GM18508 (cell line): ENCODE measurements at regions not wholly inside any gene's neighbourhood (a gene's known extent, or its start where the extent isn't known, plus 50 kb on each side); places are given as distances from the start of the nearest gene placed in this dataset.

ENCODE experiments used
- ATAC-seq: cut with Tn5 transposase; IDR thresholded peaks from one replicate; pipeline ENCODE4 v1.9.1; 2021; ENCODE audit warnings: moderate number of reproducible peaks; ENCODE audit not compliant: insufficient read depth, unreplicated experiment

DNA sequence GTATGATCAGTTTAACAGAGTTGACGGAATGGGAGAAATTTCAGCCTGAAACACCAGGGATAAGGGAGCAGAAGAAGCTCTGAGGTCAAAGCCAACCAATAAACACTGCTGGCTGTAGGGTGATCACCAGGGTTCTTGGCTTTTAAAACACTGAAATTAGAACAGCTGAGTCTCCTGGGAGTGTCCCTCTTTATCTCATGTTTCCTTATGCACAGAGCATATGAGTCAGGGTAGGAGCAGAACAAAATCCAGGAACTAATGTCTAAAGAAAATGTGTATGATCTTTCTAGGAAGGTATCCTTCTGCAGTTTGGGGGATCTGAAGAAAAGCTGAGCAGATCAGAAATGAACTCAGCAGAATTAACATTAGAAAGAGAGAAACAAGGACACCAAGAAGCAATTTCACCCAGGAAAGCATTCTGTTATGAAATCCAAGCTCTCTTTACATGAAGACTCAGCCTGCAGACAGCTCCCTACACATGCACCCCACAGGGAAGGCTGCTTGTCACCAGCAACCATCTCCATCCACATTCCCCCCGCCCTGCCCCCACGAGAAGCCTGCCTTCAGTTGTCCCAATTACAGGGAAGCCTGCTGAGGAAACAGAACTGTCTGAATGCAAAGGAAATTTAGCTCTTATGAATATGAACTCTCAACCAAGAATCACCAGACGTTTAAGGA lies 469.7 kb downstream of the PDCD6IP start:
- no peak for ATAC-seq

DNA sequence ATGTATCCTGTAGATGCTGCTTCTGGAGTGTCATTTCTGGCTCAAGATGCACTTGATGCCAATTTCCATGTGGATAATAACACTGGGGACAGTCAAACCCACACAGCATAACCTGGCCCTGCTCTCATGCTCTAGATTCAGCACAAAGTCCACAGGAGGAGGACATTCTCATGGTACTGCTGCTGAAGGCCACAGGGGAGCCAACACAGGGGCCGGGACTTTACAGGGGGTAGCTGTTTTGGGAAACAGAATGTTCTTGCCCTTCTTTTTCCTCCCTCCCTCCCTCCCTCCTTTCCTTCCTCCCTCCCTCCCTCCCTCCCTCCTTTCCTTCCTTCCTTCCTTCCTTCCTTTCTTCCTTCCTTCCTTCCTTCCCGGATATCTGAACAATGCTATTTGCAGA lies 477.4 kb downstream of the PDCD6IP start:
- ATAC-seq = no peak

DNA sequence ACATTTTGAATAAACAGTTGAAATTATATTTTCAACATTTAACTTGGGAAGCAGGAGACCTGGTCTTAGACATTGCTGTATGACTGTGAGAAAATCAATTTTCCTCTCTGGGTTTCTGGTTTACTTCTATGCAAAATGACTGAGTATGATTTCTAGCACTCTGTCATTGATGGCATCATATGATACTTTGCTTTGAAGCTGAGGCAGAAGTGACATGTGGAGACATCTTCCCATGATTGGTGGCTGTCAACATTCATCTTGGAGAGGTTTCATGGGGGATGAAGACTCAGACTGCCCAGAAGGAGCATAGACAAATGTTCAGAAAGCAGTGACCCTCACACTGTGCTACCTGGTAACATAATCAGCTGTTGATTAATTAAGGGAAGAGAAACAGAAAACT lies 477.9 kb downstream of the PDCD6IP start:
- ATAC-seq = no peak

DNA sequence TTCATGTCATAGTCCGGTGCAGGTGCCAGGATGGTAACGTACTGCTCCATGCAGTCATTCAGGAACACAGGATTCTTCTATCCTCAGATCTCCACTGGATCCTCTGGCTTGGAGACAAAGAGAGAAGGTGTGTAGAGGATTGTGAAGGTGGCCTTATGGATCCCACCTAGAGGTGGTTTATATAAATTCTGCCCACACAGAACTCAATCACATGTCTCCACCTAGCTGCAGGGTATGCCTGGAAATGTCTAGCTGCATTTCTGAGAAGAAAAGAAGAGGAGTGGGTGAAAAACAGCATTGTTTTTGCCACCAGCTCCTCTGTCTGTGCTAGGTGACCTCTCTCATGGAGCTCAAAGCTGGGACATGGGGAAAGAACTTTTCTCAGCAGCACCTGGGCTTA lies 478.7 kb downstream of the PDCD6IP start:
- ATAC-seq = no peak

DNA sequence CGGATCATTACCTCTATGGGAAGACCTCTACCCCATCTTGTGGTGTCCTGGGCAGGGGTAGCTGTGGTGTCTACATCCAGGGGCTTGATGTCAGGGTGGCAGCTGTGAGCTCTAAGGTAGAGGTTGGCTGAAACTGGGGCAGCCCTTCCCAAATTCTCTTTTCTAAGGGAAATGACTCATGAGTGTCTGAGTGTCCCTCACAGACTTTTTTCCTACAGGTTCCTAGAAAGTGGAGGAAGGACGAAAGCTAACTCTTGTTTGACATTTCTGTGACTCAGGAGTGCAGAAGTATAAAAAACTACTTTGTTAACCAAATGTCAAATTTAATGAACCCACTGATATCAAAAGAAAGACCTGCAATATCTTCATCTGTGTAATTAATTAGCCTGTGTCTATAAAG lies 481.5 kb downstream of the PDCD6IP start:
- ATAC-seq = no peak

DNA sequence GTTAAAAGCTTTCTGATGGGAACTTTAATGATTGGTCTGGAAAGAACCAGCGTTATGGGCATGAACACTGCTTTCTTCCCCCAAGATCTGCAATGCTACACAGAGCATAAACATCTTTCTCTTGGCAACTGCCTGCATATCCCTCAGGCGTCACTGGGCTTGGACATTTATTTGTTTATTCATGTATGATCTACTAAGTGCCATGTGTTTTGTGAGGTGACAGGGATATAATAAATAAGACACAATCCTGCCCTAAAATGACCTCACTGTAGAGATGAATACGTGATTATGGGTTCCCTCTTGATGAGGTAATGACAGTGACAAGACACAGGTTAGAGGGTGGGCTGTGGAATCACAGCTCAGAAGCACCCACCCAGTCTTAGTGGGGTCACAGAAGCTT lies 485.3 kb downstream of the PDCD6IP start:
- no peak for ATAC-seq

DNA sequence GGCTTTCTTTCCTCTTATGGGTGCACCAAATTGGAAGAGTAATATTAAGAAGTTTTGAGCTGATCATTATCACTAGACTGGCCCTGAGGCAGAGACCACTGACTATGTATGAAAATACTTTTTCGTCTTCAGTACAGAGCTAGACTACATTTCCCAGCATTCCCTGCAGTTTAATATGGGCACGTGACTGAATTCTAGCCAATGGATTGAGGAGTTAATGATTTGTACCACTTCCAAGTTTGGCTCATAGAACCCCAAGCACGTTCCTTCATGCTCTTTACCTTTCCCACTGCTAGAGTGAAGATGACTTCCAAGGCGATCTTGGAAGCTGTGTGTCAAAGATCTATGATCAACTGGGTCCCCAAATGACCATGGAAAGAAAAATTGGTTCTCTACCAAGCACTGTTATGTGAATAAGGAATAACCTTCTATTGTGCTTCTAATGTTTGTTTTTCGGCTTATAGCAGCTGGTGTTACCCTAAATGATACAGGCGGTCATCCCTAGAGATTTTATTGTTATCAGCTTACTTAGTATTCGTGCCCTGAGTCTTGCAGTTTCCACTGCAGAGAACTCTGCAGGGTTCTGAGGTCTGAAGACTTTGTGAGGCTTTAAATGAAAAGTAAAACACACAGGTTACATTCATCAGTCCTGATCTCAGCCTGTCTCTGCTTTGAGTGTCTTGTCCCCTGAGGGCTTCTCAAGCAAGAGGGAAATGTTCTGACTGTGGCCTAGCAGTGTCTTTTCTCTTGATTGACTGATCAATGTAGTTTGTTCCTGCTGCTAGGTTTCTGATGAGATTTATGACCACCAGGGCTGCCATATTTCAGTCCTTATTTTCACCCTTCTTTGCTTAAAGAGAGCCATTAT lies 486.8 kb downstream of the PDCD6IP start:
- no peak for ATAC-seq

DNA sequence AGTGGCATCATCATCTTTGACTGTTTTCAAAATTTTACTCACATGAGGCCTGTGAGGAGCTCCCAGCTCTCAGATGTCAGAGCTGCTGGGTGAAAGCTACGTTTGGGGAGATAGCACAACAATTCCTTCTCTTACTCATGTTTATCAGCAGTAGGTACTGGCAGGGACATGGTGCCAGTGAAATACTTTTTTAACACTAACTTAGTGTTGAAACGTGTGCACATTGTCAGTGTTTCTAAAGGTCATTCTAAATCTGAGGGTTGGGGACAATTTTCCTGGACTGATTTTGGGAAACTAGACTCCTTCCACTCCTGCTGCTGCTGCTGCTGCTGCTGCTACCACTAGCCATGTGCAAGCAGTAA lies 487.4 kb downstream of the PDCD6IP start:
- ATAC-seq = no peak

DNA sequence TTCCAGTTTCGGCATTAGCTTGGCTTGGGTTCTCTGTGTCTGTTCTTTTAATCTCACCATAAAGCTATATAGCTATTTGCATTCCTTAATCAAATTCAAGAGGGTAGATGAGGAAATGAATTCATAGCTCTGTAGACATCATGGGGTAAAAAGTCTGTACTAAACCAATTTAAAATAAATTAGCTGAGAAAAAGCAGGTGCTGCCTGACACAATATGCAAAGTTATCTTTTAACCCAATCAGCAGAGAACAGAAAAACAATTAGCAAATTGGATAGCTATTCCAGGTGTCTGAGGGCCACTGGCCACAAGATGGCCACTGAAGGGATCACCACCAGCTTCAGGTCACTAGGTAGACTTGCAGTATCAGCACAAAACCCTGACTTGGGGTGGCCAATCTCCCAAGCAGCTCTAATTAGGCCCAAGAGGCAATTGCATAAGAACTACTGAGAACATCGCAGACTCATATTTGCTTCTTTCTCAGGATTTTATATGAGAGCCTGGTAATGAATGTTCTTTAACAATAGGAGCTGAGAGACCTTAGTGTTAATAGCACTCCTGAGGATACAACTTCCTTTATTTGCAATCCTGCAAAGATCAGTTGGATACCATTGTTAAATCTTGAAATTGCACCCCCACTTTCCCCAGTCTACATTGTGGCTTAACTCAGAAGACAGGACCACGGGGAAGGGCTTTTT lies 494.3 kb downstream of the PDCD6IP start:
- ATAC-seq = no peak

DNA sequence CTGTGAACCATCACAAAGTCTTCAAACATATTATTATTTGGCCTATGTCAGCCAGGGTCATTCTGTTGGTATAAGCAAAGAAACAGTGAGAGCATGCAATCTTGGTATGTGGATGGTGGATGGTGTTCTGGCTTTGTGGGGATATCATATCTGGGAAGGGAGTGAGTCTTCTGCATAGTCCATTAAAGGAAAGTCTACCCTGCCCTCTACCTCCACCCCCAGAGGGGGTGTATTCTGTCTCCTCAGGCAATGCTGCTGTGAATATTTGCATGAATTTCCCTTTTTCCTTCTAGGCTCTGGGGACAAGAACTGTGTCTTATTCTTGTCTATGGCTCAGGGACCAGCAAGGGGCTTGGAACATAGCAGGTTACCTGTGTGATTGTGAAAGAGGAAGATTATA lies 495.8 kb downstream of the PDCD6IP start:
- ATAC-seq = no peak

DNA sequence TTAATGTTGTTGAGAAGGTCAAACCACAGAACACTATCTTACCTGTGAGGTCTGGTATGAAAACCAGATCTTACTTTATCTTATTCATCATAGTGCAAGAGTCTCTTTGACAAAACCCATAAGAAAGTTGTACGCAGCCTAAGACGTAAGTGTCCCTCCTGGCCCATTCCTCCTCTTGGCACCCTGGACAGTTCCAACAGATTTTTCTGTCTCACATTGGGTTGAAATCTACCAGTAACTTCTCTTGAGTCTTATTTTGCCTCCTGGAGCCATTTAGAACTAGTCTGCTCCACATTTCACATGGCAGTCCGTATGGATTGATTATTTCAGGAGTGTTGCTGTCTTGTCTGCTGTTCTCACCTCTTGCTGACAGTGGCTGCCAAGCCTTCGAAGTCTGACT lies 498.4 kb downstream of the PDCD6IP start:
- ATAC-seq = no peak

DNA sequence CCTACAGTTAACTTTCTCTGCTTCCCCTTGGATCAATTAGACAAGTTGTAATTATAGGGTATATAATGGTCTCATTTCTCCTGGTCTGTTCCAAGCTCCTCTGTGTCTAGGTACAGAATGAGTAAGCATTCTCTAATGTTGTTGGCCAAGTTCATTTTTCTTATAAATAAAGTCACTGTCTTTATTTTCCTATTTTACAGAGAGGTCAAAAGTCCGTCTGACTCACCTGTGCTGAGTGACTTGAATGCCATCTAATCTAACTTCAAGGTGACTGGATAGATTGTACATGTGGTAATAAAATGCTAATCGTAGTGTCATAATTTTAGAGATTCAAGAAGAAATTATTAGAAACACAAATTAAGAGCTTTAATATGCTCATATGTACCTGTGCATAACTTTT lies 500.2 kb downstream of the PDCD6IP start:
- no peak for ATAC-seq

DNA sequence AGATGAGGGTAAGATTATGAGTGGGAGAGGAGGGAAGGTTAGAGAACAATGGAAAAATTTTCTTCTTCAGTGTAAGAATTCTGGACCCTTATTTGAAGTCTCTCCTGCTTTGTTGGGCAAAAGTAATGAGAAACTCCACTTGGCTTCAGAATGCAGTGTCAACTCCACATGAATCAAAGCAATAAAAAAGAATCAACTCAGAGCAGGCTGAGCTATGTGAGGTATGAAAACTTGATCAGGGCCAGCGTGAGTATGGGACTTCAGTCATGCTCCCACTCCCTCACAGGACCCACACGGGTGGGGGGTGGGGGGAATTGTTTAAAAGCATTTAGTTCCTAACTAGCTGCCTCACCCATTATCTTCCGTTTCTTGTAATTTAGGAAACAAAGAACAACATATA lies 502.2 kb downstream of the PDCD6IP start:
- ATAC-seq = no peak

DNA sequence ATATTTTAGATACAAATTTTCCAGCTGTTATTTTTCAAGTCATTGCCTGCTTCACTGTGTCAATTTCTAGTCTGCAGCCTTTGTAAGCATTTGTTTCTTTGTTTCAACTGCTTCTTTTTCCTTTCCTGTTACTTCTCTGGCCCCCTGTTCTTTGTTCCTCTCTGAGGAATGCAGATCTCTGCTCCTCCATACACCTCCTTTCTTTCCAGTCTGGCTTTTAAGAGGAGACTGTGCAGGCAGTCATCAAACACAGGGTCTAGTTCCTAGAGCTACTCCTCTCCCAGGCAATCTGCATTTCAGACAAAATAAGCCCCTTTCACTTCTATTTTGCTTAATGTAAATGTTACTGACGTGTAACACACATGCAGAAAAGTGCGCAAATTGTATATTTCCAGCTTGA lies 502.9 kb downstream of the PDCD6IP start:
- ATAC-seq = no peak

DNA sequence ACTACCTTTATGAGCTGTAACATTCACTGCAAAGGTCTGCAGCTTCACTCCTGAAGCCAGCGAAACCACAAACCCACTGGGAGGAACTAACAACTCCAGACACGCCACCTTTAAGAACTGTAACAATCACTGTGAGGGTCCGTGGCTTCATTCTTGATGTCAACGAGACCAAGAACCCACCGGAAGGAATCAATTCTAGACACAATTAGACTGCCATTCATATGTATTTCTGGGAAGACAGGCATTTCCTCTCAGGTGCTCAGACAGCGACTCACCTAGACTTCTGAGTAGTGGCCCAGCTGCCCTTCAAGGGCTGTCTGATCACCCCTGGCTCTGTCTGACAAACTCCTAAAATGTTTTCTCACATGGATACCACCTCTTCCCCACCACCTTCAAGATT lies 506.8 kb downstream of the PDCD6IP start:
- no peak for ATAC-seq

DNA sequence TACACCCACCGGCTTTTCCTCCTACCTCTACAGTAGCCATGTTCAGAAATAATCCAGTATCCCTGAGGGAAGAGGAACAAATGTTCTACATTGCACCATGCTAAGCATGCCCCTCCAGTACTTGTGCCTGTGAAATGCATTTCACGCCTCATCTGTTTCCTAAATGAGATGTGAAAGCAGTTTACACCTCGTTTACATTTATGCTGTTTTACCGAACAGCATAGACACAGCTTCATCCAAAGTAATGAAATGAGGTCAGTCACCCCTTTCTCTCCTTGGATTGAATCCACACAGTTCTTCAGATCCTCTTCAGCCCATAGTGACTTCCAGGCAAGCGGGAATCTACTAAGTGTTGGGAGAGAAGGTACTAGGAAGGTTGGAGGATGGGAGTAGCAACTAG lies 514.3 kb downstream of the PDCD6IP start:
- ATAC-seq = no peak

DNA sequence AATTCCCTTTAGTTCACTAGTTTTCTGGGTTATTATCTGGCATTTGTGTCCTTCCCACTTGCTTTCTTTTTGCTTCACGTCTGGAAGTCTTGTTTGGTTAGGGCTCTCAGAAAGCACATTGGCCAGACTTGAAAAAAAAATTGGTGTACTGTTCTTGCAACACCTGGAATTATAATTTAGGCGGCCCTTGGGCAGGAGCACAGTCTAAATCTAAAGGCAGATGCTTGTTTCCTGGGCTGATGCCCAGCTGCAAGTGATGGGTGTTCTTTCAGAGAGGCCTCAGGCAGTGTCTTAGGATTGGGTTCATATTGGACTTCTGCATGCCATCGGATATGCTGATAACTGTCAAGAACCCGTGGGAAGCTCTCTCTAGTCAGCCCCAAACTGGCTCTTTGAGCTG lies 521.5 kb downstream of the PDCD6IP start:
- no peak for ATAC-seq

DNA sequence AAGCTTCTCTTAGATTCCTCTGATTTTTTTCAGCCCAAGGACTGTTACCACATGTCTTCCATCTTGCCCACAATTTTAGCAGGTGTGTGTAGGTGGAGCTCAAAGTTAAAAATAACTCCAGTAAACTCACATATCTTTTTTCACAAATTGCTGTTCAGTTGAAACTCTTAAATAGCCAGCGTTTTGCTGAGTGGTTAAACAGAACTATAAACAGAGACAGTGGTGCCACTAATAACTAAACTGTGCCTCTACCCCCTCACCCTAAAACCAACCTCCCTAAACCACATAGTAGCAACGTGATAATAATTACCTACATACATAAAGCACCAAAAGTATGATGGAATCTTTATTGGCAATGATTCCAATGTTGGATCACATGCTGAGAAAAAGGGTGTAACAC lies 525.1 kb downstream of the PDCD6IP start:
- ATAC-seq = peak; percentile 90

DNA sequence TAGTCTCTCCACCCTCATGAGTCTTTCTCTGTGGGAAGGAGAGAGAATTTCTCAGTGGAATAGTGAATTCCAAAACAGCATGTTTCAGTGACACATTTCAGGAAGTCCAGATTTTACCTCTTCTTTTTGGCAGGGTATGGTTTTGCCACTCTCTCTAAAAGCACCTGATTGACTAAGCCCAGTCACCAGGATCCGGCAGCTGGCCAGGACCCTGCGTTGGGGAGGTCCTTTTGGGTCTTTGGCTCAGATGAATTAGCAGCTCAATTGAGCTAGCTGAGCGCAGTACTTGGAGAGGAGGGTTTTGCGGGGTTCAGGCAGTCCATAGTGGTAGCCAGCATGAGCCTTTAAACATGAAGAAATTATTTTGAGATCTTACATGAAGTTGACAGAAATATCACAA lies 548.2 kb downstream of the PDCD6IP start:
- no peak for ATAC-seq

DNA sequence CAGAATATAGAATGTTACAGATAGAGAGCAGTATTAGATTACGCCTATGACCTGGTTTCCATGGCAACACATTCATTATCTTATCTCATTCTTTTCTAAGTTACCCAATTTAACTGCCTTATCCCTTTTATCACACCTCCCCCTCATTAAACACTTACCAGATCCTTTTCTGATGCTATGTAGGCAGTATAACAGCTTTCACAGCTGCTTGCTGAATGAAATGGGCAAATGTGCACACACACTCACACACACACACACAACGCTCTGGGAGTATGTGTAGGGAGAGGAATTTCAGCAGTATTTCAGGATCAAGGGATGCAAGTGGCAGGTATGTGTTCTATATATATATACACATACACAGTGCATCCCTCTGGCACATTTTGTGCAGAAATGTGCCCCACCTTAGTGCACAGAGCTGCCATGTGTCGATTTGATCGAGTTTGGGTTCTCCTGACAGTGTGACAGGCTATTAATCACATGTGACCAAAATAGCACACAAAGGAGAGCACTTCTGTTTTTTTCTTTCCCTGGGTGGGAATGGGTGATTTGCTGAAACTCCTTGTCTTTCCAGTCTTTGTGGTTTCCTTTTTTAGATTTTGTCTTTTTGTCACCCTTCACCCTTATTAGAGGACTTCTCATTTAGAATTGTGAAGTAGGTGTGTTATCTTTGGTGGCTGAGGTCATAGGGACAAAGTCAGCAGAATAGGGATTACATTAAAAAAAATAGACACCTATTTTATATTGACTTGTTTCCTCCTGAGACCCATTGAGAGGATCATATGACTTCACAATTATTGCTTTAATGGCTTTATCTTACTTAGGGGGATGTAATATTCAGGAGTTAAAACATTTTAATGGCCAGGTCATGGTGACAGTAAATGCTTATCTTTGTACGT lies 553.7 kb downstream of the PDCD6IP start:
- no peak for ATAC-seq
